ENCODE measurements at regions not wholly inside any gene's neighbourhood (a gene's known extent, or its start where the extent isn't known, plus 50 kb on each side); places are given as distances from the start of the nearest gene placed in this dataset.

DNA sequence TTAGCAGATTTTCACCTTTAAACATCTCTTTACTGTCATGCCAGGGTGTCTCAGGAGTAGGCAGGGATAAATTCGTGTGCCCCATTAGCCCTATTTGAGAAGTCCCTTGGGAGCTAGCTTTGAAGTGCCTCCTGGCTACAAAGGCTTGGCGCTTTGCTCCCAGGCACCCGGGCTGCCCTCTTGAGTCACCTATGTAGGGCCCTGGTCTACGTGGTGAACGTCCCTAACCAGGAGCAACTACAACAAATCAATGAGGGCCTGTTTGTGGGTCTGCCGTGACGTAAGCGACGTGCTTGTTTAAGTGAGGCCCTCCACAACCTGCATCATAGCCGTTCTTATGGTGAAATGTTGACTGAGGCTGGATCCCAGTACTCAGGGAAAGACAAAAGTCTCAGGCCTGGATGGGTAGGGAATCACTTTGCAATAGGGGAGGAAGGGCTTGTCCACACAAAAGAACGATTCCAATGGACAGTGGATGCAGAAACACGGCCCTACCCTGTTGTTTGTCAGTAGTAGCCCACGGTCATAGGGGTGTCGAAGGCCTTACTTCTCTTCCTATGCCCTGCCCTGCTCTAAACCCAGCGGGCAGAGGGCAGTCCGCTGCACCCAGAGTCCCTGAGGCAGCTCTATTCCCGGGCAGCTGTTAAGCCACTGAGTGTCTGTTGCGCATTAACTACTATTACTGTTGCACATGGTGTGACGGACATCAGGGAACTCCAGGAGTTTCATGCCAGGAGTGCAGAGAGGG lies 93.9 kb downstream of the INHBB start:
- peaks cover 4% of the 10 kb centered on the region for H3K4me1 Mint-ChIP-seq (ENCODE audit: low read depth)
- CTCF ChIA-PET, result no interaction called here
- no peaks in the 10 kb centered on the region for H3K36me3 Mint-ChIP-seq (ENCODE audit: low read depth)
- H3K9me3 Mint-ChIP-seq, result no peaks in the 10 kb centered on the region
- Histone ChIP-seq H3K4me3 (ENCODE audit: low read length) (no peak overlapping the region), H3K9me3 (ENCODE audit: control insufficient read depth in 1 of 2, insufficient read depth in 1 of 2, low read length in 2 of 2) (peaks cover 0 to 19% of the 10 kb centered on the region in 2 experiments), H3K4me1 (ENCODE audit: insufficient read depth, low read length) (peaks cover 11% of the 10 kb centered on the region), H3K36me3 (ENCODE audit: insufficient read depth, low read length) (no peaks in the 10 kb centered on the region), H3K27me3 (ENCODE audit: control insufficient read depth in 1 of 2, insufficient read depth in 2 of 2, low read length in 2 of 2) (peaks cover 29 to 47% of the 10 kb centered on the region in 2 experiments), H3K27ac (ENCODE audit: low read depth in 1 of 2, low read length in 2 of 2) (no peak overlapping the region)
- no peak overlapping the region for H3K4me3 Mint-ChIP-seq
- ATAC-seq (ENCODE audit: poor library complexity) (no peak), DNase-seq (no peak)
- POLR2A ChIA-PET, result no interaction called here
- H3K27me3 Mint-ChIP-seq, result peaks cover 57% of the 10 kb centered on the region
- intact Hi-C loops (cut with DNase I, micrococcal nuclease), result loop anchor here in 1 of 2 experiments (5.0 kb wide), 1 partner anchor 333 kb away; no protein-coding TSS in a partner anchor
- TF ChIP-seq, protein P1, sequence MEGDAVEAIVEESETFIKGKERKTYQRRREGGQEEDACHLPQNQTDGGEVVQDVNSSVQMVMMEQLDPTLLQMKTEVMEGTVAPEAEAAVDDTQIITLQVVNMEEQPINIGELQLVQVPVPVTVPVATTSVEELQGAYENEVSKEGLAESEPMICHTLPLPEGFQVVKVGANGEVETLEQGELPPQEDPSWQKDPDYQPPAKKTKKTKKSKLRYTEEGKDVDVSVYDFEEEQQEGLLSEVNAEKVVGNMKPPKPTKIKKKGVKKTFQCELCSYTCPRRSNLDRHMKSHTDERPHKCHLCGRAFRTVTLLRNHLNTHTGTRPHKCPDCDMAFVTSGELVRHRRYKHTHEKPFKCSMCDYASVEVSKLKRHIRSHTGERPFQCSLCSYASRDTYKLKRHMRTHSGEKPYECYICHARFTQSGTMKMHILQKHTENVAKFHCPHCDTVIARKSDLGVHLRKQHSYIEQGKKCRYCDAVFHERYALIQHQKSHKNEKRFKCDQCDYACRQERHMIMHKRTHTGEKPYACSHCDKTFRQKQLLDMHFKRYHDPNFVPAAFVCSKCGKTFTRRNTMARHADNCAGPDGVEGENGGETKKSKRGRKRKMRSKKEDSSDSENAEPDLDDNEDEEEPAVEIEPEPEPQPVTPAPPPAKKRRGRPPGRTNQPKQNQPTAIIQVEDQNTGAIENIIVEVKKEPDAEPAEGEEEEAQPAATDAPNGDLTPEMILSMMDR (IDR thresholded peaks at IDR 0.05), result no peak
- no peak overlapping the region for H3K27ac Mint-ChIP-seq

DNA sequence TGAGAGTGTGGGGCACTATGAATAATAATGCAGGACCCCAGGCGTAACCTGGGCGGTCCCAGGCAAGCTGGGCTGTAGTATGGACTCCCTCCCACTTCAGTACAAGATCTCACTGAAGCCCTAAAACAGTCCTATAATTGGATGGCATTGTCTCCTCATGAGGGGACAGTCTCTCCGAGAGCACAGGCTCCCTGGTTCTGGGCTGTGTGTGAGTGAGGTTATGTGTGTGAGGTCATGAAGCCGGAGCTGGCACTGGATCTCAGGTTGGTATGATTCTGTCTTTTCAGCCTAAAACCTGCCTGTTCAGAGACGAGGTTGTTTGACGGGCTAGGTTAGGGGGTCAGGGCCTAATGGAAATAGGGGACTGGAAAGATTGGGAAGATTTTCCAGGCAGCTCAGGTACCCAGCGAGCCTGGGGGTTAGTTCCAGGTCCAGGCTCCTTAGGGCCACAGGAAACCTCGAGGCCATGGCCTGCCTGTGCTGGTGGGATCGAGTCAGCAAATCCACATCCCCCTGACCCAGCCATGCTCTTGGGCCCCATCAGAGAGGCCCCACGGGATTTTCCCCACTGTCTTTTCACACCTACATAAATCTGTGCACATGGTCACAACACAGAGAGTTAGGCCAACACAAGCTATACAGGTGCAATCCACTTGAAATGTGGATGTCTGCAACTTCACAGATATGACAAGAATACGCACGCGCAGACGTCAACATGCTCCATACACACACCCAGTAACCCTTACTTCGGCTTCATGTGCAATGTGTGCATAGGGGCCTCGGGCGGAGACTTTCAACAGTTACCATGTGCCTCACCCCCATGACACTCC lies 94.8 kb downstream of the INHBB start:
- ATAC-seq (ENCODE audit: poor library complexity) (no peak), DNase-seq (no peak)
- no peaks in the 10 kb centered on the region for H3K36me3 Mint-ChIP-seq (ENCODE audit: low read depth)
- H3K27me3 ChIP-seq (ENCODE audit: control insufficient read depth in 1 of 2, insufficient read depth in 2 of 2, low read length in 2 of 2), result peaks cover 29 to 47% of the 10 kb centered on the region in 2 experiments
- H3K27me3 Mint-ChIP-seq, result peaks cover 57% of the 10 kb centered on the region
- H3K9me3 ChIP-seq (ENCODE audit: control insufficient read depth in 1 of 2, insufficient read depth in 1 of 2, low read length in 2 of 2), result peaks cover 0 to 19% of the 10 kb centered on the region in 2 experiments
- intact Hi-C loops (cut with DNase I, micrococcal nuclease), result no loop called here
- no peak overlapping the region for H3K4me3 Mint-ChIP-seq
- no peaks in the 10 kb centered on the region for H3K36me3 ChIP-seq (ENCODE audit: insufficient read depth, low read length)
- TF ChIP-seq, protein P1 (IDR thresholded peaks at IDR 0.05), result no peak
- H3K4me3 ChIP-seq (ENCODE audit: low read length), result no peak overlapping the region
- ChIA-PET POLR2A (no interaction called here), CTCF (no interaction called here)
- peaks cover 11% of the 10 kb centered on the region for H3K4me1 ChIP-seq (ENCODE audit: insufficient read depth, low read length)
- no peak overlapping the region for H3K27ac ChIP-seq (ENCODE audit: low read depth in 1 of 2, low read length in 2 of 2)
- no peak overlapping the region for H3K27ac Mint-ChIP-seq
- H3K9me3 Mint-ChIP-seq, result no peaks in the 10 kb centered on the region
- H3K4me1 Mint-ChIP-seq (ENCODE audit: low read depth), result peaks cover 4% of the 10 kb centered on the region

DNA sequence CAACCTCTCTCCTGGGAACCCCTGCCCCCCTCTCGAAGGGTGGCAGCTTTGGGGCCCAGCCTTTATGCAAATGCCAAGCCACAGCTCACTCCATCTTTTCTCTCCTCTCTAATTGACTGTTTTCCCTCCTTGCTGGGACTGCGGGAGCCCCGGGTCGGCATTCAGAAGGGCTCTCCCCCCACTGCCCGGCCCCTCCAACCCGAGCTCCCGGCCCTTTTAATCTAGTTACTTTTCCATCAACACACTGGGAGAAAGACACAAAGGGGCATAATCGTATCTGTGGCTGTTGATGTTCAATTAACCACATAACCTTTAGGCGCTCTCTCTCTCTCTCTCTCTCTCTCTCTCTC lies 95.4 kb downstream of the INHBB start:
- peaks cover 0 to 19% of the 10 kb centered on the region in 2 experiments for H3K9me3 ChIP-seq (ENCODE audit: control insufficient read depth in 1 of 2, insufficient read depth in 1 of 2, low read length in 2 of 2)
- Mint-ChIP-seq H3K27ac (no peak overlapping the region), H3K27me3 (peaks cover 59% of the 10 kb centered on the region), H3K4me3 (no peak overlapping the region), H3K9me3 (no peaks in the 10 kb centered on the region), H3K4me1 (ENCODE audit: low read depth) (peaks cover 4% of the 10 kb centered on the region), H3K36me3 (ENCODE audit: low read depth) (no peaks in the 10 kb centered on the region)
- intact Hi-C loops (cut with DNase I, micrococcal nuclease), result no loop called here
- POLR2A ChIA-PET, result no interaction called here
- TF ChIP-seq, protein P1 (IDR thresholded peaks at IDR 0.05), result no peak
- no peaks in the 10 kb centered on the region for H3K36me3 ChIP-seq (ENCODE audit: insufficient read depth, low read length)
- H3K27me3 ChIP-seq (ENCODE audit: control insufficient read depth in 1 of 2, insufficient read depth in 2 of 2, low read length in 2 of 2), result peaks cover 29 to 47% of the 10 kb centered on the region in 2 experiments
- peaks cover 11% of the 10 kb centered on the region for H3K4me1 ChIP-seq (ENCODE audit: insufficient read depth, low read length)
- CTCF ChIA-PET, result no interaction called here
- no peak overlapping the region for H3K27ac ChIP-seq (ENCODE audit: low read depth in 1 of 2, low read length in 2 of 2)
- DNase-seq (no peak), ATAC-seq (ENCODE audit: poor library complexity) (no peak)
- no peak overlapping the region for H3K4me3 ChIP-seq (ENCODE audit: low read length)
